ENCODE measurements at regions not wholly inside any gene's neighbourhood (a gene's known extent, or its start where the extent isn't known, plus 50 kb on each side); places are given as distances from the start of the nearest gene placed in this dataset.

GRCh38 chr5:106680330-106680729 lies 990.4 kb downstream of the EFNA5 start:
- no peaks in the 10 kb centered on the region for H3K36me3 ChIP-seq (ENCODE audit: control insufficient read depth, insufficient read depth, low read length)
- DNase-seq (ENCODE audit: low read depth) = no peak
- TF ChIP-seq CTCF (IDR thresholded peaks at IDR 0.05; ENCODE audit: insufficient read depth, low read length, poor library complexity, severe bottlenecking) = no peak
- no peaks in the 10 kb centered on the region for H3K27me3 ChIP-seq (ENCODE audit: control insufficient read depth, insufficient read depth, low read length)
- no peak overlapping the region for H3K4me3 ChIP-seq (ENCODE audit: low read depth, low read length)

- TF ChIP-seq CTCF (IDR thresholded peaks at IDR 0.05; ENCODE audit: insufficient read depth, low read length, poor library complexity, severe bottlenecking) = no peak
- Histone ChIP-seq H3K4me3 (ENCODE audit: low read depth, low read length) (no peak overlapping the region), H3K27me3 (ENCODE audit: control insufficient read depth, insufficient read depth, low read length) (no peaks in the 10 kb centered on the region), H3K36me3 (ENCODE audit: control insufficient read depth, insufficient read depth, low read length) (no peaks in the 10 kb centered on the region)
- no peak for DNase-seq (ENCODE audit: low read depth)
Measured at GRCh38 chr5:106677057-106677456, 993.7 kb downstream of the EFNA5 start.

- H3K36me3 ChIP-seq (ENCODE audit: control insufficient read depth, insufficient read depth, low read length) = no peaks in the 10 kb centered on the region
- no peak for DNase-seq (ENCODE audit: low read depth)
- TF ChIP-seq CTCF (IDR thresholded peaks at IDR 0.05; ENCODE audit: insufficient read depth, low read length, poor library complexity, severe bottlenecking) = no peak
- H3K4me3 ChIP-seq (ENCODE audit: low read depth, low read length) = no peak overlapping the region
- H3K27me3 ChIP-seq (ENCODE audit: control insufficient read depth, insufficient read depth, low read length) = no peaks in the 10 kb centered on the region
Measured at GRCh38 chr5:106675687-106676086, 995.0 kb downstream of the EFNA5 start.

- no peak overlapping the region for H3K4me3 ChIP-seq (ENCODE audit: low read depth, low read length)
- DNase-seq (ENCODE audit: low read depth) = no peak
- no peaks in the 10 kb centered on the region for H3K36me3 ChIP-seq (ENCODE audit: control insufficient read depth, insufficient read depth, low read length)
- no peaks in the 10 kb centered on the region for H3K27me3 ChIP-seq (ENCODE audit: control insufficient read depth, insufficient read depth, low read length)
- TF ChIP-seq CTCF (IDR thresholded peaks at IDR 0.05; ENCODE audit: insufficient read depth, low read length, poor library complexity, severe bottlenecking) = no peak
Measured at GRCh38 chr5:106673941-106674340, 996.8 kb downstream of the EFNA5 start.

- Histone ChIP-seq H3K27me3 (ENCODE audit: control insufficient read depth, insufficient read depth, low read length) (no peaks in the 10 kb centered on the region), H3K36me3 (ENCODE audit: control insufficient read depth, insufficient read depth, low read length) (no peaks in the 10 kb centered on the region), H3K4me3 (ENCODE audit: low read depth, low read length) (no peak overlapping the region)
- no peak for TF ChIP-seq CTCF (IDR thresholded peaks at IDR 0.05; ENCODE audit: insufficient read depth, low read length, poor library complexity, severe bottlenecking)
- no peak for DNase-seq (ENCODE audit: low read depth)
Measured at GRCh38 chr5:106661866-106662265, 1008.9 kb downstream of the EFNA5 start.

- no peak for TF ChIP-seq CTCF (IDR thresholded peaks at IDR 0.05; ENCODE audit: insufficient read depth, low read length, poor library complexity, severe bottlenecking)
Measured at GRCh38 chr5:106660681-106661080, 1010.1 kb downstream of the EFNA5 start.

More at GRCh38 chr5:106660681-106661080, 1010.1 kb downstream of the EFNA5 start:
- Histone ChIP-seq H3K4me3 (ENCODE audit: low read depth, low read length) (no peak overlapping the region), H3K36me3 (ENCODE audit: control insufficient read depth, insufficient read depth, low read length) (no peaks in the 10 kb centered on the region), H3K27me3 (ENCODE audit: control insufficient read depth, insufficient read depth, low read length) (no peaks in the 10 kb centered on the region)
- no peak for DNase-seq (ENCODE audit: low read depth)
